IPS-18a (cell line): ENCODE measurements at regions not wholly inside any gene's neighbourhood (a gene's known extent, or its start where the extent isn't known, plus 50 kb on each side); places are given as distances from the start of the nearest gene placed in this dataset.
"Not testable (repeated sequence)": the region's sequence is repeated elsewhere in the genome, so short reads cannot be mapped to it uniquely, and the experiment has no call there.

Experiments
- H3K27ac ChIP-seq: one replicate; pipeline ENCODE4 v1.5.1; 2013; ENCODE audit warnings: low read length
- H3K27me3 ChIP-seq: one replicate; pipeline ENCODE4 v1.6.1; 2013; ENCODE audit warnings: mild to moderate bottlenecking, low read length; ENCODE audit not compliant: control insufficient read depth, insufficient read depth
- H3K36me3 ChIP-seq: one replicate; pipeline ENCODE4 v1.6.1; 2013; ENCODE audit warnings: low read depth, low read length; ENCODE audit not compliant: control insufficient read depth
- H3K4me1 ChIP-seq: one replicate; pipeline ENCODE4 v1.6.1; 2013; ENCODE audit warnings: low read depth, low read length; ENCODE audit not compliant: control insufficient read depth
- H3K4me3 ChIP-seq: one replicate; pipeline ENCODE4 v1.5.1; 2013; ENCODE audit warnings: low read length
- H3K9ac ChIP-seq: one replicate; pipeline ENCODE4 v1.6.1; 2013; ENCODE audit warnings: mild to moderate bottlenecking, low read length, moderate library complexity
- H3K9me3 ChIP-seq: one replicate; pipeline ENCODE4 v1.6.1; 2013; ENCODE audit warnings: low read depth, low read length; ENCODE audit not compliant: control insufficient read depth

GRCh38 chr10:7108141-7108540 is 302.7 kb downstream of the SFMBT2 start:
- Histone ChIP-seq H3K27ac (no peak overlapping the region), H3K9ac (no peak overlapping the region), H3K36me3 (no peaks in the 10 kb centered on the region), H3K4me1 (no peaks in the 10 kb centered on the region), H3K27me3 (no peaks in the 10 kb centered on the region), H3K9me3 (no peaks in the 10 kb centered on the region), H3K4me3 (no peak overlapping the region)

- H3K27ac ChIP-seq, result no peak overlapping the region
- H3K36me3 ChIP-seq, result no peaks in the 10 kb centered on the region
- no peaks in the 10 kb centered on the region for H3K9me3 ChIP-seq
- H3K4me1 ChIP-seq, result no peaks in the 10 kb centered on the region
- H3K27me3 ChIP-seq, result no peaks in the 10 kb centered on the region
- no peak overlapping the region for H3K9ac ChIP-seq
- no peak overlapping the region for H3K4me3 ChIP-seq
Measured at GRCh38 chr10:7107285-7107684, 303.5 kb downstream of the SFMBT2 start.

- not testable (repeated sequence) for H3K4me3 ChIP-seq, H3K9me3 ChIP-seq, H3K4me1 ChIP-seq, H3K27me3 ChIP-seq, H3K9ac ChIP-seq, H3K27ac ChIP-seq, H3K36me3 ChIP-seq
Measured at GRCh38 chr10:7104379-7104778, 306.5 kb downstream of the SFMBT2 start.

- Histone ChIP-seq H3K27ac (no peak overlapping the region), H3K27me3 (no peaks in the 10 kb centered on the region), H3K4me1 (no peaks in the 10 kb centered on the region), H3K9me3 (no peaks in the 10 kb centered on the region), H3K36me3 (no peaks in the 10 kb centered on the region), H3K4me3 (no peak overlapping the region), H3K9ac (no peak overlapping the region)
Measured at GRCh38 chr10:7102557-7103349, 308.1 kb downstream of the SFMBT2 start.

DNA sequence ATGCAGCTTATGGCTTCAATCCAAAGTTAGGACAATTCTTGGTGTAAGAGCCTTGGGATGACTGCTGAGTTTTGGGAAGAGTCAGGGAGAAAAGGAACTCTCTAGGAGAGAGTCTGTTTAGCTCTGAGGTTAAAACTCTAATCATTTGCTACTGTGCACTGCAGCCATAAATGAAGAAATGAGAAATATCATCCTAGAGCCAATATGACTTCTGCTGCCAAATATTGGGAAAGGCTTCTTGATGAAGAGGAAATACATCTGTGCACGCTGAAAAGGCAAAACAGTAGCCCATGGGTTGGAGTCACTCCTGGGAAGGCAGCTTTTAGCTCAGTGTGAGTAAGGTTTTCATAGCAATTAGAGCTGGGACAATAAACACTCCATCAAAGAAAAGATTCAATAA is 308.8 kb downstream of the SFMBT2 start:
- H3K36me3 ChIP-seq, result no peaks in the 10 kb centered on the region
- H3K4me3 ChIP-seq, result no peak overlapping the region
- no peak overlapping the region for H3K9ac ChIP-seq
- no peak overlapping the region for H3K27ac ChIP-seq
- no peaks in the 10 kb centered on the region for H3K27me3 ChIP-seq
- no peaks in the 10 kb centered on the region for H3K4me1 ChIP-seq
- no peaks in the 10 kb centered on the region for H3K9me3 ChIP-seq

- H3K4me3 ChIP-seq, result no peak overlapping the region
- no peaks in the 10 kb centered on the region for H3K4me1 ChIP-seq
- no peak overlapping the region for H3K27ac ChIP-seq
- no peaks in the 10 kb centered on the region for H3K36me3 ChIP-seq
- no peaks in the 10 kb centered on the region for H3K9me3 ChIP-seq
- no peak overlapping the region for H3K9ac ChIP-seq
- H3K27me3 ChIP-seq, result no peaks in the 10 kb centered on the region
Measured at GRCh38 chr10:7101451-7101850, 309.4 kb downstream of the SFMBT2 start.

DNA sequence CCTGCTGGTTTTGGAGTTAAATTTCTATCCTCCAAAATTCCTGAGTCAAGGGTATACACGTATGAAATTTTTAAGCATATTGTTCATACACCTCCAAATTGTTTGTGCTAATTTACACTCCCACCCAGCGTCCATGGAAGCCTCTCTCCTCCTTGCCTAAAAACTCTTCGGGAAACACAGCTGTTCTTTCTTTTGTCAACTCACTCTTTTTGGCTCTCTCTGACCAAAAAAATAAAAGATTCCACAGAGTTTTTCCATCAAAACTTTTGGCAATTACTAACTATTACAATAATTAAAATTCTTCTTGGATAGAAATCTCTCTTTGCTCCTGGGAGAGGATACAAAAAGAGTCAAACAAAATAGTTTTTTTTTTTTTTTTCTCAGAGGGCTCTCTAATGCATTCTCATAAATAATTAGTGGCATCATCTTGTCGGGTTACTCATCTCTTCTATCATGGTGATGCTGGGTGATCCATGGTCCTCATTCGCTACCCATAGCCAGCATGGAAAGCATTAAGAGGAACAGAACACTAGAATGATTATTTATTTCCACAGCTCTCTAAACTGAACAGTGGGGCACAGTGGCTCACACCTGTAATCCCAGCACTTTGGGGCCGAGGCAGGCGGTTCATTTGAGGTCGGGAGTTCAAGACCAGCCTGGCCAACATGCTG is 310.7 kb downstream of the SFMBT2 start:
- Histone ChIP-seq H3K27me3 (no peaks in the 10 kb centered on the region), H3K4me3 (no peak overlapping the region), H3K9me3 (no peaks in the 10 kb centered on the region), H3K27ac (no peak overlapping the region), H3K36me3 (no peaks in the 10 kb centered on the region), H3K4me1 (no peaks in the 10 kb centered on the region), H3K9ac (no peak overlapping the region)

GRCh38 chr10:7098160-7098762 is 312.6 kb downstream of the SFMBT2 start:
- H3K4me3 ChIP-seq, result no peak overlapping the region
- H3K27ac ChIP-seq, result no peak overlapping the region
- no peaks in the 10 kb centered on the region for H3K27me3 ChIP-seq
- H3K9ac ChIP-seq, result no peak overlapping the region
- H3K36me3 ChIP-seq, result no peaks in the 10 kb centered on the region
- H3K9me3 ChIP-seq, result no peaks in the 10 kb centered on the region
- no peaks in the 10 kb centered on the region for H3K4me1 ChIP-seq

GRCh38 chr10:7094781-7095180 is 316.1 kb downstream of the SFMBT2 start:
- Histone ChIP-seq H3K9me3 (no peaks in the 10 kb centered on the region), H3K4me1 (no peaks in the 10 kb centered on the region), H3K27ac (no peak overlapping the region), H3K9ac (no peak overlapping the region), H3K36me3 (no peaks in the 10 kb centered on the region), H3K4me3 (no peak overlapping the region), H3K27me3 (no peaks in the 10 kb centered on the region)

GRCh38 chr10:7093368-7093767 is 317.5 kb downstream of the SFMBT2 start:
- Histone ChIP-seq H3K27me3 (no peaks in the 10 kb centered on the region), H3K4me1 (no peaks in the 10 kb centered on the region), H3K4me3 (no peak overlapping the region), H3K27ac (no peak overlapping the region), H3K9me3 (no peaks in the 10 kb centered on the region), H3K9ac (no peak overlapping the region), H3K36me3 (no peaks in the 10 kb centered on the region)

DNA sequence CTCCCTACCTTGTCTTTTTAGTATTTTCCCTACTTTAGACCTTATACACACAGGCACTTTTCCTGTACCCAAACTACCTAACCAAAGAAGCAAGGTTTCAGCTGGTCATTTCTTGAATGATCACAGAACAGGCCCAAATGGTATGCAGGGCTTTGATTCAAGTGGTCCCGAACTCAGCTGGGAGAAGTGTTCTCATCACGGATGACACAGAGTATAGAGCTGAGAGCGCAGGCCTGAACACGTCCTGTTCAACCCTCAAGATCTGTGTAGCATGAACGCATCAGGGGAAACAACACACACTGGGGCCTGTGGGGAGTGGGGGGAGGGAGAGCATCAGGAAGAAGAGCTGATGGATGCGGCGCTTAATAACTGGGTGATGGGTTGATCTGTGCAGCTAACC is 318.2 kb downstream of the SFMBT2 start:
- Histone ChIP-seq H3K27ac (no peak overlapping the region), H3K9ac (no peak overlapping the region), H3K36me3 (no peaks in the 10 kb centered on the region), H3K9me3 (no peaks in the 10 kb centered on the region), H3K27me3 (no peaks in the 10 kb centered on the region), H3K4me3 (no peak overlapping the region), H3K4me1 (no peaks in the 10 kb centered on the region)

DNA sequence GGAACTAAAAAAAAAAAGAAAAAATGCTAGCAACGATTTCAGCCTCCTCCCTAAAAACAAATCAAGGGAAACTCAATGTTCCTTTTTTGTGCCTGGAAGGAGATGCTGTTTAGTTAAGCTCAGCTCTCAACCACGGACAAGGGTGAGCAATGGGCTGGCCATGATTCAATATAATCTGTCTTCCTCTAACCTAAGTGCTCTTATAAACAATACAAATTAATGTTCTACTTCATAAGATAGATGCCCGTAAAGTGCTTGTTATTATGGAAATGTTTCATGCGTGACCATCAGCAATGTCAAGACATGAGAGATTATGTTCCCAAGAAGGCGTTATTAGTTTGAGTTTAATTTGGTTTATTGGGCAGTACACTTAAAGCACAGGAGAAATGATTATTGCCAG is 320.3 kb downstream of the SFMBT2 start:
- Histone ChIP-seq H3K9ac (no peak overlapping the region), H3K4me3 (no peak overlapping the region), H3K4me1 (peaks cover 8% of the 10 kb centered on the region), H3K27ac (no peak overlapping the region), H3K27me3 (no peaks in the 10 kb centered on the region), H3K9me3 (no peaks in the 10 kb centered on the region), H3K36me3 (no peaks in the 10 kb centered on the region)
